ENCODE measurements at regions not wholly inside any gene's neighbourhood (a gene's known extent, or its start where the extent isn't known, plus 50 kb on each side); places are given as distances from the start of the nearest gene placed in this dataset.

DNA sequence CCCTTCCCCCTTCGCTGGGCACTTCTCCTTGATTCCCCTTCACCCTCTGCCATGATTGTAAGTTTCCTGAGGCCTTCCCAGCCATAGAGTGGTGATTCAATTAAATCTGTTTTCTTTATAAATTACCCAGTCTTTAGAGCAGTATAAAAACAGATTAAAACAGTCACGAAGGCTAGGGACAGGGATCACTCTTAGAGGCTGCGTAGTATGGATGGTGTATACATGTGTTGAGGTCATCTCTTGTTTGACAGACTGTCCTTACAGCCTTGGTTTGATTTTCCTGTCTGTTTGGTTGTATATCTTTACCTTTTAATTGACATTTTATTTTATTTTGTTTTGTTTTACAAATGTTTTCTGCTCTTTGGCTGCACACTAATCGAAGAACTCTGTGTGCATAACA is 1155.7 kb upstream of the CDH18 start:
- TF ChIP-seq CTCF (IDR thresholded peaks at IDR 0.05; ENCODE audit: low read depth, low read length) (no peak), POLR2A (IDR thresholded peaks at IDR 0.05; ENCODE audit: extremely low read depth, insufficient read length) (no peak), MYC (IDR thresholded peaks at IDR 0.05; ENCODE audit: low read depth, low read length) (no peak)
- TF ChIP-seq, protein P1, sequence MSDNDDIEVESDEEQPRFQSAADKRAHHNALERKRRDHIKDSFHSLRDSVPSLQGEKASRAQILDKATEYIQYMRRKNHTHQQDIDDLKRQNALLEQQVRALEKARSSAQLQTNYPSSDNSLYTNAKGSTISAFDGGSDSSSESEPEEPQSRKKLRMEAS (IDR thresholded peaks at IDR 0.05; ENCODE audit: low read depth, low read length) = no peak
- no peak for DNase-seq (ENCODE audit: low read depth)
- no peak overlapping the region for H3K4me3 ChIP-seq (ENCODE audit: low read depth, low read length)

GRCh38 chr5:21142791-21143190 is 1154.8 kb upstream of the CDH18 start:
- H3K4me3 ChIP-seq (ENCODE audit: low read depth, low read length) = no peak overlapping the region
- TF ChIP-seq, protein P1 (IDR thresholded peaks at IDR 0.05; ENCODE audit: low read depth, low read length) = no peak
- TF ChIP-seq POLR2A (IDR thresholded peaks at IDR 0.05; ENCODE audit: extremely low read depth, insufficient read length) = no peak
- TF ChIP-seq MYC (IDR thresholded peaks at IDR 0.05; ENCODE audit: low read depth, low read length) = no peak
- TF ChIP-seq CTCF (IDR thresholded peaks at IDR 0.05; ENCODE audit: low read depth, low read length) = no peak
- no peak for DNase-seq (ENCODE audit: low read depth)

GRCh38 chr5:21140987-21141386 is 1153.0 kb upstream of the CDH18 start:
- no peak for DNase-seq (ENCODE audit: low read depth)
- no peak overlapping the region for H3K4me3 ChIP-seq (ENCODE audit: low read depth, low read length)
- no peak for TF ChIP-seq MYC (IDR thresholded peaks at IDR 0.05; ENCODE audit: low read depth, low read length)
- TF ChIP-seq, protein P1 (IDR thresholded peaks at IDR 0.05; ENCODE audit: low read depth, low read length) = no peak
- no peak for TF ChIP-seq POLR2A (IDR thresholded peaks at IDR 0.05; ENCODE audit: extremely low read depth, insufficient read length)
- TF ChIP-seq CTCF (IDR thresholded peaks at IDR 0.05; ENCODE audit: low read depth, low read length) = no peak

GRCh38 chr5:21126236-21126635 is 1138.2 kb upstream of the CDH18 start:
- TF ChIP-seq, protein P1 (IDR thresholded peaks at IDR 0.05; ENCODE audit: low read depth, low read length) = no peak
- no peak for TF ChIP-seq MYC (IDR thresholded peaks at IDR 0.05; ENCODE audit: low read depth, low read length)
- TF ChIP-seq POLR2A (IDR thresholded peaks at IDR 0.05; ENCODE audit: extremely low read depth, insufficient read length) = no peak
- no peak for TF ChIP-seq CTCF (IDR thresholded peaks at IDR 0.05; ENCODE audit: low read depth, low read length)
- DNase-seq (ENCODE audit: low read depth) = no peak
- H3K4me3 ChIP-seq (ENCODE audit: low read depth, low read length) = no peak overlapping the region

GRCh38 chr5:21125238-21125983 is 1137.4 kb upstream of the CDH18 start:
- no peak for DNase-seq (ENCODE audit: low read depth)
- H3K4me3 ChIP-seq (ENCODE audit: low read depth, low read length) = no peak overlapping the region
- TF ChIP-seq MYC (IDR thresholded peaks at IDR 0.05; ENCODE audit: low read depth, low read length) = no peak
- TF ChIP-seq, protein P1 (IDR thresholded peaks at IDR 0.05; ENCODE audit: low read depth, low read length) = no peak
- no peak for TF ChIP-seq CTCF (IDR thresholded peaks at IDR 0.05; ENCODE audit: low read depth, low read length)
- TF ChIP-seq POLR2A (IDR thresholded peaks at IDR 0.05; ENCODE audit: extremely low read depth, insufficient read length) = no peak
